HepG2 (cell line): ENCODE measurements at regions not wholly inside any gene's neighbourhood (a gene's known extent, or its start where the extent isn't known, plus 50 kb on each side); places are given as distances from the start of the nearest gene placed in this dataset.

Source experiments
- ATAC-seq: fragments of 200-7000 bp; cut with Tn5 transposase; 3 replicates; pipeline ENCODE4 v1.9.1; 2020; ENCODE audit warnings: mild to moderate bottlenecking, moderate library complexity
- BruUV-seq: library from RNA; stranded (reverse); fragments of 400-500 nt; replicated peaks from 2 replicates; lab custom pipeline; 2021; lab: Mats Ljungman, UMichigan
- CTCF ChIA-PET: fragments of 300-600 bp; formaldehyde crosslinking; extraction: SDS; loops from one replicate; lab custom pipeline; 2021; ENCODE audit warnings: low total read pairs, inconsistent platforms, low intra/inter-chr PET ratio; lab: Yijun Ruan, JAX
- POLR2A ChIA-PET: fragments of 350-600 bp; sonication (Branson Sonifier 250); formaldehyde crosslinking; loops from one replicate; lab custom pipeline; 2020; ENCODE audit warnings: antibody characterized with exemption, inconsistent platforms; lab: Yijun Ruan, JAX
- DNase-seq: peaks from one replicate; pipeline ENCODE4 v3.0.0-alpha.2; 2015; ENCODE audit warnings: low spot score
- FAIRE-seq: peaks from 3 replicates; lab custom pipeline; 2011; peaks lifted over from hg19 to GRCh38; lab: Jason Lieb, UNC
- H2AFZ ChIP-seq: one replicate; pipeline ENCODE4 v1.6.1; 2011; ENCODE audit warnings: low read length, inconsistent platforms
- H3K27ac ChIP-seq: fragments of 300-600 bp; 3 replicates; pipeline ENCODE4 v1.8.0; 2011; ENCODE audit warnings: mixed run types, mild to moderate bottlenecking, mixed read lengths, low read length, inconsistent platforms; ENCODE audit not compliant: insufficient read depth; ENCODE audit errors: extremely low read length
- H3K27me3 ChIP-seq, 2 experiments: fragments of 200-600 bp in 1 of 2; 2 replicates in 1 of 2; 3 replicates in 1 of 2; pipeline versions ENCODE4 v1.6.0 to v1.8.0; 2011; ENCODE audit warnings: low read length in 2 of 2, mild to moderate bottlenecking in 2 of 2, moderate library complexity in 2 of 2, inconsistent platforms in 1 of 2; ENCODE audit not compliant: insufficient read depth in 2 of 2, control insufficient read depth in 1 of 2
- H3K36me3 ChIP-seq, 2 experiments: fragments of 200-600 bp in 1 of 2; replicated peaks in 1 of 2; 2 replicates in 1 of 2; 3 replicates in 1 of 2; pipeline versions ENCODE4 v1.5.1 to v1.8.0; 2011; ENCODE audit warnings: low read length in 2 of 2, inconsistent platforms in 1 of 2; ENCODE audit not compliant: insufficient read depth in 2 of 2, control insufficient read depth in 1 of 2
- H3K4me1 ChIP-seq: 2 replicates; pipeline ENCODE4 v1.5.1; 2012; ENCODE audit warnings: low read length, inconsistent platforms; ENCODE audit not compliant: insufficient read depth
- H3K4me2 ChIP-seq: 2 replicates; pipeline ENCODE4 v1.6.0; 2011; ENCODE audit warnings: low read depth, low read length, inconsistent platforms
- H3K4me3 ChIP-seq, 3 experiments: fragments of 200-600 bp in 1 of 3; sonication (generic), shearing (Covaris generic) in 1 of 3; replicated peaks in 1 of 3; 2 replicates each; pipeline ENCODE4 v1.5.1; 2011 to 2016; ENCODE audit warnings: low read length in 3 of 3, inconsistent platforms in 2 of 3, low read depth in 2 of 3, mild to moderate bottlenecking in 2 of 3, control low read depth in 1 of 3, mixed read lengths in 1 of 3; ENCODE audit not compliant: insufficient read depth in 1 of 3
- H3K79me2 ChIP-seq: one replicate; pipeline ENCODE4 v1.6.1; 2011; ENCODE audit warnings: low read length, inconsistent platforms; ENCODE audit not compliant: insufficient read depth
- H3K9ac ChIP-seq: 2 replicates; pipeline ENCODE4 v1.6.0; 2011; ENCODE audit warnings: mild to moderate bottlenecking, low read depth, low read length, inconsistent platforms; ENCODE audit not compliant: insufficient read depth
- H3K9me3 ChIP-seq: 2 replicates; pipeline ENCODE4 v1.5.1; 2012; ENCODE audit warnings: mild to moderate bottlenecking, low read length
- H4K20me1 ChIP-seq: 2 replicates; pipeline ENCODE4 v1.6.0; 2011; ENCODE audit warnings: inconsistent platforms, mild to moderate bottlenecking, low read length, moderate library complexity; ENCODE audit not compliant: insufficient read depth
- AGO1 ChIP-seq: fragments of 200-400 bp; formaldehyde crosslinking; IDR thresholded peaks from 2 replicates; pipeline ENCODE4 v1.6.1; 2017; ENCODE audit warnings: mild to moderate bottlenecking, low read depth, low read length, moderate library complexity; ENCODE audit not compliant: poor library complexity, severe bottlenecking
- ATF1 ChIP-seq: IDR thresholded peaks from 2 replicates; pipeline ENCODE4 v1.6.1; 2016; ENCODE audit warnings: mild to moderate bottlenecking, control low read depth
- CHD4 ChIP-seq: fragments of 200-600 bp; sonication (generic); IDR thresholded peaks from 2 replicates; pipeline ENCODE4 v1.7.0; 2017; ENCODE audit warnings: mild to moderate bottlenecking, low read length, borderline replicate concordance
- FOXJ3 ChIP-seq: sonication (generic); formaldehyde crosslinking; IDR thresholded peaks from 2 replicates; pipeline ENCODE4 v1.4.0; 2020; ENCODE audit warnings: missing genetic modification reagents, mild to moderate bottlenecking, borderline replicate concordance
- FUBP1 ChIP-seq: sonication (generic); formaldehyde crosslinking; IDR thresholded peaks from 2 replicates; pipeline ENCODE4 v1.5.1; 2020; ENCODE audit warnings: missing genetic modification reagents, mild to moderate bottlenecking, borderline replicate concordance
- HCFC1 ChIP-seq: fragments of 150-350 bp; IDR thresholded peaks from 2 replicates; pipeline ENCODE4 v1.6.1; 2014; ENCODE audit warnings: low read depth, low read length
- HMG20B ChIP-seq: conservative IDR thresholded peaks from 2 replicates; pipeline ENCODE4 v1.6.1; 2016; ENCODE audit warnings: missing genetic modification reagents, missing compliant biosample characterization
- MED13 ChIP-seq: sonication (generic); formaldehyde crosslinking; IDR thresholded peaks from 2 replicates; pipeline ENCODE4 v1.5.0; 2020; ENCODE audit warnings: missing genetic modification reagents
- REL ChIP-seq: sonication (generic); formaldehyde crosslinking; conservative IDR thresholded peaks from 2 replicates; pipeline ENCODE4 v1.8.0; 2022; ENCODE audit warnings: mild to moderate bottlenecking, missing genetic modification reagents, moderate library complexity
- SALL1 ChIP-seq: sonication (generic); formaldehyde crosslinking; IDR thresholded peaks from 2 replicates; pipeline ENCODE4 v1.8.0; 2022; ENCODE audit warnings: mild to moderate bottlenecking, missing genetic modification reagents
- SCMH1 ChIP-seq: sonication (generic); formaldehyde crosslinking; IDR thresholded peaks from 2 replicates; pipeline ENCODE4 v1.9.0; 2021; ENCODE audit warnings: missing genetic modification reagents, mild to moderate bottlenecking, borderline replicate concordance
- SIN3B ChIP-seq: fragments of 150-350 bp; IDR thresholded peaks from 2 replicates; pipeline ENCODE4 v1.6.1; 2014; ENCODE audit warnings: low read length
- ZNF292 ChIP-seq: sonication (generic); formaldehyde crosslinking; IDR thresholded peaks from 2 replicates; pipeline ENCODE4 v1.8.1; 2022; ENCODE audit warnings: mild to moderate bottlenecking, low read depth, missing genetic modification reagents, borderline replicate concordance
- WGBS: methylation state at CpG from one replicate; pipeline ENCODE4 v1.1.6; 2017; ENCODE audit warnings: low lambda C conversion rate; 5-methylcytosine and 5-hydroxymethylcytosine counted together
- in situ Hi-C: cut with HindIII; loops from 2 replicates; pipeline ENCODE4 v1.10.0; 2017; ENCODE audit warnings: low pct_unique_long_range_greater_than_20kb; ENCODE audit not compliant: extremely low pct_ligation_motif_present
- intact Hi-C: fragments of 100-400 bp; cut with micrococcal nuclease; formaldehyde crosslinking; loops from one replicate; pipeline ENCODE4 v1.10.0; 2022; ENCODE audit not compliant: unreplicated experiment
- TF ChIP-seq, protein P1 (sequence below): sonication (generic); formaldehyde crosslinking; IDR thresholded peaks from 2 replicates; pipeline ENCODE4 v1.4.0; 2020; ENCODE audit warnings: mild to moderate bottlenecking, missing genetic modification reagents
- TF ChIP-seq, protein P2 (sequence below): sonication (generic); formaldehyde crosslinking; IDR thresholded peaks from 2 replicates; pipeline ENCODE4 v1.5.0; 2020; ENCODE audit warnings: mild to moderate bottlenecking, low read depth, missing genetic modification reagents, borderline replicate concordance

- no peak for FAIRE-seq
- no peak overlapping the region for H2AFZ ChIP-seq
- peaks cover 53% of the 10 kb centered on the region for H3K9me3 ChIP-seq
- H3K4me3 ChIP-seq = no peak overlapping the region
- TF ChIP-seq HMG20B (CRISPR knock-in tag) (no peak), FOXJ3 (no peak), AGO1 (no peak), CHD4 (no peak), SCMH1 (CRISPR knock-in tag) (no peak), FUBP1 (no peak), MED13 (no peak), SALL1 (no peak), ATF1 (CRISPR knock-in tag) (no peak), HCFC1 (no peak), REL (no peak), SIN3B (no peak), ZNF292 (CRISPR knock-in tag) (no peak)
- TF ChIP-seq, protein P1, sequence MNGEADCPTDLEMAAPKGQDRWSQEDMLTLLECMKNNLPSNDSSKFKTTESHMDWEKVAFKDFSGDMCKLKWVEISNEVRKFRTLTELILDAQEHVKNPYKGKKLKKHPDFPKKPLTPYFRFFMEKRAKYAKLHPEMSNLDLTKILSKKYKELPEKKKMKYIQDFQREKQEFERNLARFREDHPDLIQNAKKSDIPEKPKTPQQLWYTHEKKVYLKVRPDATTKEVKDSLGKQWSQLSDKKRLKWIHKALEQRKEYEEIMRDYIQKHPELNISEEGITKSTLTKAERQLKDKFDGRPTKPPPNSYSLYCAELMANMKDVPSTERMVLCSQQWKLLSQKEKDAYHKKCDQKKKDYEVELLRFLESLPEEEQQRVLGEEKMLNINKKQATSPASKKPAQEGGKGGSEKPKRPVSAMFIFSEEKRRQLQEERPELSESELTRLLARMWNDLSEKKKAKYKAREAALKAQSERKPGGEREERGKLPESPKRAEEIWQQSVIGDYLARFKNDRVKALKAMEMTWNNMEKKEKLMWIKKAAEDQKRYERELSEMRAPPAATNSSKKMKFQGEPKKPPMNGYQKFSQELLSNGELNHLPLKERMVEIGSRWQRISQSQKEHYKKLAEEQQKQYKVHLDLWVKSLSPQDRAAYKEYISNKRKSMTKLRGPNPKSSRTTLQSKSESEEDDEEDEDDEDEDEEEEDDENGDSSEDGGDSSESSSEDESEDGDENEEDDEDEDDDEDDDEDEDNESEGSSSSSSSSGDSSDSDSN (CRISPR knock-in tag) = no peak
- TF ChIP-seq, protein P2, sequence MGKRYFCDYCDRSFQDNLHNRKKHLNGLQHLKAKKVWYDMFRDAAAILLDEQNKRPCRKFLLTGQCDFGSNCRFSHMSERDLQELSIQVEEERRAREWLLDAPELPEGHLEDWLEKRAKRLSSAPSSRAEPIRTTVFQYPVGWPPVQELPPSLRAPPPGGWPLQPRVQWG (CRISPR knock-in tag) = no peak
- ATAC-seq = no peak
- H3K4me2 ChIP-seq = no peak overlapping the region
- no TSS peak for BruUV-seq
- no peaks in the 10 kb centered on the region for H3K27me3 ChIP-seq
- no peak for DNase-seq
- intact Hi-C loops (no loop called here), in situ Hi-C loops (no loop called here)
- 2% methylated on average over 1 of the region's 1 CpG for WGBS
- CTCF ChIA-PET = no interaction called here
- H3K79me2 ChIP-seq = no peaks in the 10 kb centered on the region
- no peak overlapping the region for H3K27ac ChIP-seq
- no peaks in the 10 kb centered on the region for H3K36me3 ChIP-seq
- H4K20me1 ChIP-seq = no peaks in the 10 kb centered on the region
- no peak overlapping the region for H3K9ac ChIP-seq
- H3K4me1 ChIP-seq = no peaks in the 10 kb centered on the region
- POLR2A ChIA-PET = no interaction called here
These were observed 617.4 kb upstream of the NRXN1 start for GRCh38 chr2:51649366-51649765.
